ENCODE measurements at regions not wholly inside any gene's neighbourhood (a gene's known extent, or its start where the extent isn't known, plus 50 kb on each side); places are given as distances from the start of the nearest gene placed in this dataset.

DNA sequence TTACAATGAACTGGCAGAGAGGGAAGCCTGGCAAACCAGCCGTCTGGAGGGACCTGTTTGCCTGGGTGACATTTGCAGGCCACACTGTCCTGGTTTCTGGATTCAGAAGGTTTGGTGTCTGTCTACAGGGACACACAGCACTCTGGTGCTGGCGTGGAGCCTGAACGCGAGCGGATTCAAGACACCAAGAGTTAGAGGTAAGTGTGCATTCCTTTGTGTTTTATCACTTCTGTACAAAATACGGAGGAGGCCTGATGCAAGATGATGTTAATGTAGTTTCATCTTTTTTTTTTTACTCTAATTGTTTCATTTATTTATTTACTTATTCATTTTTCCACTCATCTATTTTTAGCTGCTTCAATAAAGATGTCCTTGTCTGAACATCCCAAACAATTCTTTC is 485.3 kb upstream of the ADARB2 start:
- Histone ChIP-seq H3K36me3 (no peaks in the 10 kb centered on the region), H3K4me3 (no peak overlapping the region), H3K27ac (no peak overlapping the region), H3K27me3 (peaks cover 15% of the 10 kb centered on the region), H3K4me1 (no peaks in the 10 kb centered on the region), H3K9me3 (no peaks in the 10 kb centered on the region)
- 84 to 88% methylated on average over 5 to 6 of the region's 6 CpGs for WGBS, 2 donors (ENCODE audit: low coverage in 1 of 2)
- TF ChIP-seq EP300 (IDR thresholded peaks at IDR 0.05): no peak
- TF ChIP-seq POLR2AphosphoS5 (IDR thresholded peaks at IDR 0.05): no peak
- no peak for TF ChIP-seq POLR2A (IDR thresholded peaks at IDR 0.05)
- TF ChIP-seq, protein P1, sequence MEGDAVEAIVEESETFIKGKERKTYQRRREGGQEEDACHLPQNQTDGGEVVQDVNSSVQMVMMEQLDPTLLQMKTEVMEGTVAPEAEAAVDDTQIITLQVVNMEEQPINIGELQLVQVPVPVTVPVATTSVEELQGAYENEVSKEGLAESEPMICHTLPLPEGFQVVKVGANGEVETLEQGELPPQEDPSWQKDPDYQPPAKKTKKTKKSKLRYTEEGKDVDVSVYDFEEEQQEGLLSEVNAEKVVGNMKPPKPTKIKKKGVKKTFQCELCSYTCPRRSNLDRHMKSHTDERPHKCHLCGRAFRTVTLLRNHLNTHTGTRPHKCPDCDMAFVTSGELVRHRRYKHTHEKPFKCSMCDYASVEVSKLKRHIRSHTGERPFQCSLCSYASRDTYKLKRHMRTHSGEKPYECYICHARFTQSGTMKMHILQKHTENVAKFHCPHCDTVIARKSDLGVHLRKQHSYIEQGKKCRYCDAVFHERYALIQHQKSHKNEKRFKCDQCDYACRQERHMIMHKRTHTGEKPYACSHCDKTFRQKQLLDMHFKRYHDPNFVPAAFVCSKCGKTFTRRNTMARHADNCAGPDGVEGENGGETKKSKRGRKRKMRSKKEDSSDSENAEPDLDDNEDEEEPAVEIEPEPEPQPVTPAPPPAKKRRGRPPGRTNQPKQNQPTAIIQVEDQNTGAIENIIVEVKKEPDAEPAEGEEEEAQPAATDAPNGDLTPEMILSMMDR (IDR thresholded peaks at IDR 0.05): no peak
- ATAC-seq: no peak

- peaks cover 38% of the 10 kb centered on the region for H3K27me3 ChIP-seq
- H3K4me3 ChIP-seq: no peak overlapping the region
- WGBS, 2 donors (ENCODE audit: low coverage in 1 of 2): 36% methylated on average over 7 of the region's 10 CpGs; no CpG with 5 or more reads in 1 of the 2 donors
- H3K27ac ChIP-seq: no peak overlapping the region
- TF ChIP-seq, protein P1 (IDR thresholded peaks at IDR 0.05): no peak
- TF ChIP-seq POLR2AphosphoS5 (IDR thresholded peaks at IDR 0.05) (no peak), EP300 (IDR thresholded peaks at IDR 0.05) (no peak), POLR2A (IDR thresholded peaks at IDR 0.05) (no peak)
- ATAC-seq: no peak
- H3K4me1 ChIP-seq: no peaks in the 10 kb centered on the region
- H3K36me3 ChIP-seq: no peaks in the 10 kb centered on the region
- no peaks in the 10 kb centered on the region for H3K9me3 ChIP-seq
These were observed 477.5 kb upstream of the ADARB2 start for GRCh38 chr10:2214805-2215204.

- no peak overlapping the region for H3K27ac ChIP-seq
- H3K9me3 ChIP-seq: no peaks in the 10 kb centered on the region
- no peaks in the 10 kb centered on the region for H3K36me3 ChIP-seq
- WGBS, 2 donors (ENCODE audit: low coverage in 1 of 2): 92 to 94% methylated on average over 3 to 11 of the region's 12 CpGs
- TF ChIP-seq, protein P1 (IDR thresholded peaks at IDR 0.05): no peak
- TF ChIP-seq EP300 (IDR thresholded peaks at IDR 0.05) (no peak), POLR2AphosphoS5 (IDR thresholded peaks at IDR 0.05) (no peak), POLR2A (IDR thresholded peaks at IDR 0.05) (no peak)
- no peak overlapping the region for H3K4me3 ChIP-seq
- H3K4me1 ChIP-seq: no peaks in the 10 kb centered on the region
- ATAC-seq: no peak
- peaks cover 45% of the 10 kb centered on the region for H3K27me3 ChIP-seq
These were observed 476.8 kb upstream of the ADARB2 start for GRCh38 chr10:2214092-2214491.

DNA sequence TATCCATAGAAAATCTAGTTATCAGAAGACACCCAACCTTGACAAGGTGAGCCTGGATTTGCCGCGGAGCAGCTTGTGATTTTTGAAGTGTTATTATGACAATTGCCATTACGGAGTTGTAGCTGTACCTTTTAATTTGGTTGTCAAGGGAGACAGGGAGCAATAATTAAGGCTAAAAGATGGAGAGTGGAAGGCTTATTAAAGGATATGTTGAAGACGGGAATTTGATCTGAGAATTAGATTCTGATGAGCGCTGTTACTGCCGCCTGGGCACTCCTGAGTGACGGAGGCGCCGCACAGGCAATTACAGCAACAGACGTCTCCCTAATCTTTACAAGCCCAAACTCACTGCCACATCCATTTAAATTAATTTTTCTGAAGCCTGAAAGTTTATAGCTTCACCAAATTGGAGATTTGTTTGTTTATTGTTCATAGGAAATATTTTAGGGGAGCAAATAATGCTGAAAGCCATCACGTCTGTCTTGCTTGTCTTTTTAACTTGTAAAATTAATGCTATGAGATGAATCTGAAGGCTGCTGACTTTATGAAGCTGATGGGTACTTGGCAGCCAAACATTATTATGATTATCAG is 475.0 kb upstream of the ADARB2 start:
- TF ChIP-seq POLR2A (IDR thresholded peaks at IDR 0.05) (no peak), EP300 (IDR thresholded peaks at IDR 0.05) (no peak), POLR2AphosphoS5 (IDR thresholded peaks at IDR 0.05) (no peak)
- TF ChIP-seq, protein P1 (IDR thresholded peaks at IDR 0.05): no peak
- Histone ChIP-seq H3K27ac (no peak overlapping the region), H3K36me3 (no peaks in the 10 kb centered on the region), H3K9me3 (no peaks in the 10 kb centered on the region), H3K4me1 (no peaks in the 10 kb centered on the region), H3K4me3 (no peak overlapping the region), H3K27me3 (peaks cover 63% of the 10 kb centered on the region)
- WGBS, 2 donors (ENCODE audit: low coverage in 1 of 2): 55 to 68% methylated on average over 10 to 11 of the region's 11 CpGs
- no peak for ATAC-seq

GRCh38 chr10:2210088-2210487 is 472.8 kb upstream of the ADARB2 start:
- no peak for ATAC-seq
- no peaks in the 10 kb centered on the region for H3K4me1 ChIP-seq
- H3K27ac ChIP-seq: no peak overlapping the region
- no peaks in the 10 kb centered on the region for H3K36me3 ChIP-seq
- H3K4me3 ChIP-seq: no peak overlapping the region
- H3K9me3 ChIP-seq: no peaks in the 10 kb centered on the region
- TF ChIP-seq POLR2AphosphoS5 (IDR thresholded peaks at IDR 0.05) (no peak), POLR2A (IDR thresholded peaks at IDR 0.05) (no peak)
- TF ChIP-seq, protein P1 (IDR thresholded peaks at IDR 0.05): no peak
- WGBS, 2 donors (ENCODE audit: low coverage in 1 of 2): 9 to 21% methylated on average over 4 to 7 of the region's 7 CpGs
- H3K27me3 ChIP-seq: peaks cover 65% of the 10 kb centered on the region
